Left renal cortex interstitium (tissue), 4 donors: ENCODE measurements at regions not wholly inside any gene's neighbourhood (a gene's known extent, or its start where the extent isn't known, plus 50 kb on each side); places are given as distances from the start of the nearest gene placed in this dataset.

Experiments
- DNase-seq, 4 donors: peaks; one replicate each; pipeline ENCODE4 v3.0.0-alpha.2; 2013; ENCODE audit warnings: low read depth in 4 of 4, low spot score in 2 of 4, missing footprints in 1 of 4

DNA sequence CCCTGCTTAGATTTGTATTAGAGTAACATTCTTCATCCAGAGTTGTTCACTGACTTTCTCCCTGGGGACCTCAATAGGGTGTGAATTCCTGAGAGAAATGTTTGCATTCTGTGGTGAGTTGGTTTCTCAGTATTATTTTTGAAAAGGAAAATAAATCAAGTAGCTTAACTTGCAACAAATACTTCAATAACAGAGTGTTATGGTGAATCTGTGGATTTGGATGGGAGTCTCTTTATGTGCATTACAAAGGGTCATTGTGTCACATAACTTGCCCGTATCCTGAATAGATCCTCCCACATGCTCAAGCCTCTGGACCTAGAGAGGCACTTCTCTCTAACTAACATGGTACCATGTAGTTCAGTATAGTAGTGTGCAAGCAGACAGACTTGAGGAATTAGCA is 68.4 kb upstream of the IPO9 start:
- DNase-seq, result no peak

DNA sequence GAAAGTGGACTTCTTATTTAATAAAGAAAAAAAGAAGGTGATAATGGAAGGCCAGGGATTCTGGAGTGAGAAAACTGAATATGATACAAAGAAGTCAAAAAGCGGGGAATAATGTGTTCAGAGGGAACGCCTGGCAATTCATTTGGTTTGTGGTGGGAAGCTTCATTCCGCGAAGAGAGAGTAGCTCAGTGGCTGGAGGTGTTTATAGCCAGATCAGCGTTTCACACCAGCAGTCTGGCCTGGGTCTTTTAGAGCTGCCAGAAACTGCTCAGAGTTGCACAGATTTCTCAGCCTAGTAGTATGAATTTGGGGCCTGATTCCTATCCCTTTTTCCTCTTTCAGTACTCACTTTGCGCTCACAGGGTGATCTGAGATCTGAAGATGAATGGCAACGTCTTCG is 67.8 kb upstream of the IPO9 start:
- no peak for DNase-seq

DNA sequence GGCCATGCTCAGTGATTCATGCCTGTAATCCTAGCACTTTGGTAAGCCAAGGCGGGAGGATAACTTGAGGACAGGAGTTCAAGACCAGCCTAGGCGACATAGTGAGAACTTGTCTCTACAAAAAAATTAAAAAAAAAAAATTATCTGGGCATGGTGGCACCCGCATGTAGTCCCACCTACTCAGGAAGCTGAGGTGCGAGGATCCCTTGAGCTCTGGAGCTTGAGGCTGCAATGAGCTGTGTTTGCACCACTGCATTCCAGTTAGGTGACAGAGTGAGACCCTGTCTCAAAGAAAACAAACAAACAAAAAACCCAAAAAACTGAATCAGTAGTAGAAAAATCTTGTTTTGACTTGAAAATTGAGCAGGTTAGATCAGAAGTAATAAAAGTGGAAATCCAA is 67.1 kb upstream of the IPO9 start:
- DNase-seq, result no peak

DNA sequence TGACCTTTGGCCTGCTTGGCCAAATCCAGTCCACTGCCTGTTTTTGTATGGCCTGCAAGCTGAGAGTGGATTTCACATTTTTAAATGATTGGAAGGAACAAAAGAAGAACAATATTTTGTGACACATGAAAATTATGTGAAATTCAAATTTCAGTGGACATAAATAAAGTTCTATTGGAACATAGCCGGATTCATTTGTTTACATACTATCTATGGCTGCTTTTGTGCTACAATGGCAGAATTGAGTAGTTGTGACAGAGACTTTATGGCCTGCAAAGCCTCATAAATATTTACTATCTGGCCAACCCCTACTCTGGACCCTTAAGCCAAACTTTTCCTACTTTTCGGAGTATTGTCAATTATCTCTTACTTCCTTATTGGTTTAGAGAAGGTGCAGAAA is 66.6 kb upstream of the IPO9 start:
- no peak for DNase-seq

DNA sequence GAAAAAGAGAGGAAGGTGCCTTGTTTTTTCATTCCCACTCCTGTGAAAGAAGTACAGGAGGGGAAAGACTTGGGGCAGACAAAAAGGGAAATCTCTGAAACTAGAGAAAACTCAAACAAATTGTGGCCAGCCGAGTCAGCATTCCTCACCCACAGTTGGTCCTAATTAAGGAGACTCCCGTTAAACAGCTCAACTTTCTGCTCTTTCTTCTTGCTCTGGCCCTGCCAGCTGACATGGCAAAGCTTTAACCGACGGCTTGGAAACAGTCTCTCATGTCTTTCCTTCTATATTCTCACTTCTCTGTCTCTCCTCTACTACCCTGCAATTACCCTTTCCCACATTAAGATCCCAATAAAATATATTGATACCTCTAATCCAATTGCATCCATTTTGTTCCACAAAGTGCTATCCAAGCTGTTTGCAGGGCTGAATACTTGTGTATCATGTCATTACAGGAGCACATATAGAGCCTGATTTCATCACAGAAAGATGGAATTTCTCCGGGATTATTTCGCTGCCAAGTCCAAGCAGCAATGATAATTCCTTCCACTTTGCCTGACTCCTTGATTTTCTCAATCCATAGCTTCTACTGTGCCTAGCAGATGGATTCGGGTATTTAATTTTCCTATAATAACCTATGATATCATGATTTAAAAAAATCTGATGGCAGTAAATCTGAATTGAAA is 65.4 kb upstream of the IPO9 start:
- no peak for DNase-seq

DNA sequence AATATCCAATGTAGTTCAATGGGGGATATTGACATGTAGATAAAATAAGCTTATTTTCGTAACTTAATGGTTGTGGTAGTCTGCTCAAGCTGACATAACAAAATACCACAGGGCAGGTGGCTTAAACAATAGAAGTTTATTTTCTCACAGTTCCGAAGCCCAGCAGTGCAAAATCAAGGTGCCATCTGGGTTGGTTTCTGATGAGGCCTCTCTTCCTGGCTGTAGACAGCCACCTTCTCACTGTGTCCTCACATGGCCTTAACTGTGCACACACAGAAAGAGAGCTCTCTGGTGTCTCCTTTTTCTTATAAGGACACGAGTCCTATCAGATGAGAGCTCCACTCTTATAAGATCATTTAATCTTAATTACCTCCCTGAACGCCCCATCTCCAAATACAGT is 64.8 kb upstream of the IPO9 start:
- DNase-seq, result no peak

DNA sequence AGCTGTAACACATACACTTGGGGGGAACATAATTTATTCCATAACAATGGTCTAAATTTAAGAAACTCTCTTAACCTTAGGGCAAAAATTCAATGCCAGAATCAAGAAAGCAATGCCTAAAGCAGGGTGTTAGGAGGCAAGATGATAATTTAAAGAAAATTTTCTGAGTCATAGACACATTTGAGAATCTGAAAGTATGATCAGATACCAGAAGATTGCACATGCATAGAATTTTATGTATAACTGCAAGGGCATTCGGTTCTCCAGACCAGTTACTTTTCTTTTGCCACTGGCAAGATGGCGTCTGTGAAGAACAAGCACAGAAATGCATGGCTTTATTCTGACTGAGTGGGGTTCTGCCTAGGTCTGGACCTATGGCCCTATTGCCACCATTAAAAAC is 64.4 kb upstream of the IPO9 start:
- DNase-seq, result no peak

DNA sequence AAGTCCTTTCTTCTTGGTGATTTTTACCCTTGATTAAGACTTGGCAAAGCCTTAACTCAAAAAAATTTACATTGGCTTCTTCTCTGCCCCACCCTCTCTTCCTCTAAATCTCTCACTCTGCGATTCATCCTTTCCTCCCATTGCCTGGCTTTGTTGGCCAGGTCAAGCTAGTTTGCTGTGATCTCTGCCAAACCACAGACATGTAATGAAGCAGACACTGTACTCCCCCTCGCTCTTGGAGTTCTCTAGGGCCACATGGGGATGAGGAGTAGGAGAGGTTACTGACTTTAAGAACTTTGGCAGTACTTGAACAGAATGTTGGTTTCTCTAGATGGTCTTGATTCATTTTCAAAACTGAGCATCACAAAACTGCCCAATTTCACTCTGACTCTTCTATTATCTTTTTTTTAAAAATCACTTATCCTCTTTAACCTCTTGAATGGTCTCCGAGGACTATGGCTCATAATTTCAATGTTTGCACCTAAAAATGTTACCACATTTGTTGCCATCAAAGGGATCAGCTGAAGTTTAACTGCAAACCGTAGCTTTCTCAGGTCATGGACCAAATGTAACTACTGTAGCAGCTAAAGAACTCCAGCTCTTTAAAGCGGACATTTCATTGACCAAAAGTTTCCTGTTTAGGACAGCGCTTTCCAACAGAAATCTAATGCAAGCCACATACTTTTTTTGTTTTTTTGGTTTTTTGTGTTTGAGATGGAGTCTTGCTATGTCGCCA is 62.7 kb upstream of the IPO9 start:
- no peak for DNase-seq

DNA sequence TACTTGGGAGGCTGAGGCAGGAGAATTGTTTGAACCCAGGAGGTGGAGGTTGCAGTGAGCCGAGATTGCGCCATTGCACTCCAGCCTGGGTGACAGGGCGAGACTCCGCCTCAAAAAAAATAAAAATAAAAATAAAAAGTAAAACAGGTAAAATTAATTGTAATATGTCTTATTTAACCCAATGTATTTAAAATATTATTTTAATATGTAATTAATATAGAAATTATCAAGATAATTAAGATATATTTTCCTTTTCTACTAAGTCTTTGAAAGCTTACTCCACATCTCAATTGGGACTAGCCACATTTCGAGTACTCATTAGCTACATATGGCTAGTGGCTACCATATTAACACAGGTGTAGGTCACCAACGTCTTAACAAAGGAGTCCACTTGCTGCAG is 61.6 kb upstream of the IPO9 start:
- DNase-seq, result no peak

DNA sequence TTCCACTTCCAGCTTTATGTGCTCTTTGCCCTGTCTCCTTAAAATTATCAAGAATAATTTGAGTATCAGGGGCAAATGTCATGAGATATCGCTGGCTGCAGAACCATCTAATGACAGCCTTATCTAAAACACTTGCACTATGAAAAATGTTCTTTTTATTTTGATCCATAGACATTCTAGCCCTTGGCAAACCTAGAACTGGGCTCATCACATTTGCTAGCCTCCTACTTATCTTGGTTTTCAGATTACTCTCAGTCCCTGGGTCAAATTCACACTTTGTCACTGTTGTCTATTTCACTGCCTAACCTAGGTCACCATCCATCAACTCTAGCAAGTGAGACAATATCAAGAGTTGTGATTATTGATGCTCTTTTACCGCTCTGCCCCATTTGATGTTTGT is 59.9 kb upstream of the IPO9 start:
- no peak for DNase-seq

DNA sequence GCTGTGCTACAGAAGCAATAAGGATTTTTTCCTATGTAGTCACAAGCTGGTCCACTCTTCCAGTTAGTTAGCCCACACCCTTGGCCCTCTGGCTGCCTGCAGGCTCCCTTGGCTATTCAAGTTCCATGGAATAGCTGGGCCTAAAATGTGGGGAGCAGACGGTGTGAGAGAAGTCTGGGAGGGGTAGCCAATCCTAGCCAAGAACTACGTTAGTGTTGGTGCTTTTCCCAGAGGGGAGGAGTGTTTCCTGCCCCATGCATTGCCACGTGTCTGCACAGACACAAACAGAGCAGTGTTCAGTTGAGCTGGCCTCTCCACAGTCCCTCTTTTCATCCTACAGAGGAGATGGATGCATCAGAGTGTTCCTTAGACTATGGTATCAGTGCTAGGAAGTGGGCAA is 59.0 kb upstream of the IPO9 start:
- DNase-seq, result no peak

DNA sequence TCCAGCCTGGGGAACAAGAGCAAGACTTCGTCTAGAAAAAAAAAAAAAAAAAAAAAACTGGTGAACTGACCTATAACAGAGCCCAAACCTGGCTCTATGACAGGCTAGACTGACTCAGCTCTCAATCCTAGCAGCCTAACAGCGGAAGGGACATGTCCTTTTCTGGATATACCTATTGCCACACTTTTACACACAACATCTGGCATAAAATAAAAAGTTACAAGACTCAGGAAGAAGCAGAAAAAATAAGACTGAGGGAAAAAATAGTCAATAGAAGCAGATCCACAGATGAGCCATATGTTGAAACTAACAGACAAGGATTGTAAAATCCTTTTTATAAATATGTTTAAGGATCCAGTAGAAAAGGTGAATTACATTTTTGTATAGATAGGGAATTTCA is 57.5 kb upstream of the IPO9 start:
- no peak for DNase-seq

DNA sequence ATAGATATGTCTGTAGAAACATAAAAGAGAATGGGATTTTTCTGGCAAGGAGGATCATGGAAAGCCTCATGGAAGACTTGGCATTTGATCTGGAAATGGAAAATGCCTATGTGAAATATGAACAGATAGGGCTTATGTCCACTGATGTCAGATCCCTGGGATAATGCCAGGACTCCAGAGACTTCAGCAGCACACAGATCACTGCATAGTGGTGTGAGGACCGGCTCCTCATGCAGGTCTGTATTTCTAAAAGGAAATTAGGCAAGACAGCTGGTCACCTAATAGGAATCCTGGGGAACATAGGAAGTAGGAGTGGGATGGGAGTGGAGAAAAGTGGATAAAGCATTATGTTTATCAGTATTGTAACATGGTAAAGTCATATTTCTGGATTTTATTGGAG is 56.8 kb upstream of the IPO9 start:
- DNase-seq, result no peak

DNA sequence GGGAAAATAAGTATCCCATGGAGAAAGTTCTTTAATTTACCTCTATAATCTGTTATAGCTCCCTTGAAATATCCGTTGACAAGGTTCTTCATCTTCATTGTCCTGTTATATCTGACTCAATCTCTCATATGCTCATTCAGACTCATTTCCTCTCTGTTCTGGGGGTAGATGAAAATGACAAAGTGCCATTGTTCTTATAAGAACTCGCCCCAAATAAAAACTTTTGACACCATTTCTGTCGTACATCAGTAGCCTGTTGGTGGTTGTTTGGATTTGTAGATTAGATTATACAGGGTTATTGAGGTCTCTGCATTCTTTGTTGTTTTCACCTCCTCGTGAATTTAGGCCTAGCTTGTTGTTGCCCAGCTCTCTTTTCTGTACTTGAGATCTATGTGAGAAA is 55.2 kb upstream of the IPO9 start:
- no peak for DNase-seq

DNA sequence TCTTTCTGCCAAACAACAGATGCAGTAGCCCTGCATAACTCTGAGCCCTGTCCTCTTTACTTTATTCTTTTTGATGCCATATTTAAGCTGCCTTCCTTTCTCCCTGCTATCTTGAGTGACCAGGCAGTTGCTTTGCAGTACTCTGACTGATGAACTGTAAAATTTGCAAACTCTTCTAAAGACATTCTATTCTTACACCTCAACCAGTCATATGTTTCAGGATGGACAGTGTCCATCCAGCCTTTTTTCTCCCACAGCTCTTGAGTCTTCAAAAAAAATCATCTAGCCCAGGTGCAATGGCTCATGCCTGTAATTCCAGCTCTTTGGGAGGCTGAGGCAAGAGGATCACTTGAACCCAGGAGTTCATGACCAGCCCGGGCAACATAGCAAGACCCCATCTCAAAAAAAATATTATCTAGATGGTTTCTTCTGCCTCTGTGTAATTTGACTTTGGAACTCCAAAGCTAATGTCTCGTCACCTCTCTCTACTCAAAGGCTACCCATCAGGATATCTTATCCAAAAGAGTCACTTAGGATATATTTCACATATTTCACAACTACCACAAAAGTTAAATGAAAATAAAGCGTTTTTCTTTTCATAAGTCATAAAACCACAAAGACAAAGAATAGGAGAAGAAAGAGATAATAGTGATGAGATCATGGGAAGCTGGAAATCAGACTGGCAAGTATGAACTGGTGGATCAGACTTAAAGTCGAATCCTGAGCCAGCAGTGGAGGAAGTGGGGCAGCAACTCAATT is 54.6 kb upstream of the IPO9 start:
- no peak for DNase-seq

DNA sequence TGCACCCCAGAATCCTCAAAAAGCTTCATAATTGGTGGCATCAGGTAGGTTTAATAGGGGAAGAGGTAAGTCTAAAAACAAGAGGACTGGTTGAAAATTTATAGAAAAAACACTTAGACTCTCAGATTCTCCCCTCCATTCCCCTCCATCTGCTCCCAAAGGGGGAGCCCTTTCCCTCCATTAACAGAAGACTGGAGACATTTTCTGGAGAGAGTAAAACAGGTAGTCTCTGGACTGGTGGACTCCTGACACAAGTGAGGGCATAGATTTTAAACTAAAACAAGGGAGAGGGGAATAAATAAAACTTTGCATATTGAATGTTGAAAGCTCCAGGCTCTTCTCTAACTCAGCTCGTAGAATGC is 54.0 kb upstream of the IPO9 start:
- DNase-seq, result no peak

DNA sequence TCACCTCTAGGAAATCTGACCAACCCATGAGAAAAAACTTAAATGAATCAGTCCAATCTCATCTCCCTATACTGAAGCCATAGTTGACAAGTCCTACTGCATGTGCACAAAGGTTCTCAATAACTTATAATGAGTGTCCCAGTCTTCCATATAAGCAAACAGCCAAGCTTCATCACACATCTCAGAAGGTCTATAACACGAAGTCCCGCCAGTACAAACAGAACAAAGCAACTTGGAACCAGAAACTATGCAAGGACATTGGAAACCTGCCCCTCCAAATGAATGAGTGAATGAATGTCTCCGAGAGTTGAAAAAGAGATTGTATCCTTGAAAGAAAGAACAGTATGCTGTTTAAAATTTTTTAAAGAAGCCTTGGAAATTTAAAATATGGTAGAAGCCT is 53.6 kb upstream of the IPO9 start:
- DNase-seq, result no peak

DNA sequence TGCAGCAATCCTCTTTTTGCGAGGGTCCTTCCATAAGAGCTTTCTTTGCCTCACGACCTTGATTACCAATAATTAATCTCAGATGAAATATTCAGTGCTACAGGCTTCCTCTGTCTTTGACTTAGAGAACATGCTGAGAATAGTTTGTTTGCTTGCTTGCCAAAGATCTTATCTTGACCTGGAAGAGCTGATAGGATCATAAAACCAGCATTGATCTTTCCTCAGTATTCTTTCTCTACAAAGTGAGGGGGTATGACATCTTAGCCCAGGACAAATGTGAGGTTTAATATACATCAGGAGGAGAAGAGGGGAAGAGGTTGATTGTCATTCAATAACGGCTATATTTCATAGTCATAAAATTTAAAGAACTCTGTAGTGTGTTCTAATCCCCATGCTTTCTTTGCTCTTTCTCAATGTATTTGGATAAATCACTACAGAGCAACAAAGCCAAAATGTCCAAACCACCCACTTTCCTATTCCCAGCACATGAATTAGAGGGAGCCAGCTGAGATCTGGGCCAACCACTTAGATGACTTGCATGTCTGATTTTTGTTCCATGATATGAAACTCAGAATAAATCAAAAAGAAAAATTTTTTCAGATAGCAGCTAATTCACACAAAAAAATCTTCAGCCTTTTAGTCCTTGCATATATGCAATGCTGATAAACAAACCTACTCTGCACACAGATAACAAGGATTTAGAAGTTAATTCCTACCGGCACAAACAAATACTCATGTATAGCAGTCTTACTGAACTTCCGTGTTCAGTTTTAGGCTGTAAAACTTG is 50.5 kb upstream of the IPO9 start:
- no peak for DNase-seq
